ENCODE measurements at regions not wholly inside any gene's neighbourhood (a gene's known extent, or its start where the extent isn't known, plus 50 kb on each side); places are given as distances from the start of the nearest gene placed in this dataset.
"Not testable (repeated sequence)": the region's sequence is repeated elsewhere in the genome, so short reads cannot be mapped to it uniquely, and the experiment has no call there.

GRCh38 chr18:73352546-73352945 is 484.8 kb upstream of the NETO1 start:
- FAIRE-seq (no peak), DNase-seq (no peak), ATAC-seq (no peak)
- intact Hi-C loops (cut with DNase I) = no loop called here
- 18 to 42% methylated on average over 1 of the region's 1 CpG for WGBS, 2 donors
- no peaks in the 10 kb centered on the region for H3K36me3 ChIP-seq
- no peaks in the 10 kb centered on the region for H3K9me3 ChIP-seq
- H3K4me3 ChIP-seq = no peak overlapping the region
- no peaks in the 10 kb centered on the region for H3K4me1 ChIP-seq
- H3K27me3 ChIP-seq = no peaks in the 10 kb centered on the region
- TF ChIP-seq CTCF (IDR thresholded peaks at IDR 0.05) = no peak
- H3K27ac ChIP-seq = no peak overlapping the region

DNA sequence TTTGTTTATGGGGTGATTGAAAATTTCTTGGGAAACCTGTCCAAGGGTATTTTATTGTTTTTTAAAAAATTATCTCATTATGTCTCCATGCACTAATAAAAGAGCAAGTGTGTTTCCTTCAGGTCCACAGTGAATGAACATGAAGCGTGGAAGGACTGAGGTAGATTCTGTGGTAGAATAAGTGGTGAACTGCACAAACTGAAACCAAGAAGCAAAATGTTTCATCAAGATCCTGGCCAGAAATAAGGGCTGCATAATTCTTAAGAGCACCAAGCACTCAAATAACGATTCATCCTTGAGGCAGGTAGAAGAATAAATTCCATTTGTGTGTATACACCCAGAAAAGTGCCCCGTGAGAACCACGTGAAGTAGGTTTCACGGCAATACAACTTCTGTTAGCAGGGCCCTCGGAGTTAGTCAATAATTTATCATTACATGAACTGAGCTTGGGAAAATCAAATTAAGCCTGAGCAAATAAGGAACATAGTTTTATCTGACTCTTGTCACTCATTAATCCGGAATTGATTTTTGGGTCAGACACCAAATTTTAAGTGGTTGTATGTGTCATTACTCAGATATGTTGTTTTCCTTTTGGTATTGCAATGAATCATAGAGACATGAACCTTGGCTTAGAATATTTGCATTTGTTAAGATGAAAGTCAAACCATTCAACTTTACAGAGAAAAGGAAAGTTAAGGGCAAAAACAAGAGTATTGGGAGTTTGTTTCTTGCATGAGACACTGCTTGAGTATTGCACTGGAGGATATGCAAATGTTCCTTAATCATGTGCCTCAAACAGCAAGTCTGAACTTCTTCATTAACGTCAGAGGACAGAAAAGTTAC is 472.6 kb upstream of the NETO1 start:
- Histone ChIP-seq H3K4me1 (peaks cover 0 to 13% (median 0%) of the 10 kb centered on the region in 3 donors), H3K36me3 (no peaks in the 10 kb centered on the region), H3K4me3 (peak overlapping the region in 2 of 4 donors; percentile 1 to 22), H3K9me3 (no peaks in the 10 kb centered on the region), H3K27ac (peak overlapping the region in 1 of 4 donors; percentile 36), H3K27me3 (no peaks in the 10 kb centered on the region)
- no peak for TF ChIP-seq CTCF (IDR thresholded peaks at IDR 0.05)
- DNase-seq (peak in 4 of 6 donors; percentile 13 to 33 (median 25)), ATAC-seq (peak; percentile 78 to 94 (median 84)), FAIRE-seq (no peak)
- intact Hi-C loops (cut with DNase I) = no loop called here
- 12 to 16% methylated on average over 8 of the region's 8 CpGs for WGBS, 2 donors

DNA sequence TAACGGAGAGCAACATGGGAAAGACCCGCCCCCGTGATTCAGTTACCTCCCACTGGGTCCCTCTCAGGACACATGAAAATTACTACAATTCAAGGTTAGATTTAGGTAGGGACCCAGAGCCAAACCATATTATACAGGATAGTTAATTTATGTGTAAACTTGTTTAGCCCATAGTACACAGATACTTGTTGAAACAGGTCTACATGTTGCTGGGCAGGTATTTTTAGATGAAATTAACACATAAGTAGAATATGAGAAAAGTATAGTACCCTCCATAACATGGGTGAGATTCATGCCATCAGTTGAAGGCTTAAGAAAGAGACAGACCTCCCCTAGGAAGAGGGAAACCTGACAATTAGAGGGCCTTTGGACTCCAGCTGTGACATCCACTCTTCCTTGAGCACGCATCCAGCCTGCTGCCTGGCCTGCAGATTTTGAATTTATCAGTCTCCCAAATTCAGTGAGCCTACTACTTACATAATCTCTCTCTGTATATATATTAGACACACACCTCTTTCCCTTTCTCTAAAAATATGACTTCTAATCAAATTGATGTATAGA is 463.5 kb upstream of the NETO1 start:
- Histone ChIP-seq H3K4me1 (no peaks in the 10 kb centered on the region), H3K27me3 (no peaks in the 10 kb centered on the region), H3K4me3 (no peak overlapping the region), H3K9me3 (no peaks in the 10 kb centered on the region), H3K27ac (no peak overlapping the region), H3K36me3 (no peaks in the 10 kb centered on the region)
- no peak for ATAC-seq
- TF ChIP-seq CTCF (IDR thresholded peaks at IDR 0.05) = no peak
- 91 to 95% methylated on average over 4 of the region's 4 CpGs for WGBS, 2 donors
- intact Hi-C loops (cut with DNase I) = no loop called here
- FAIRE-seq = no peak
- no peak for DNase-seq

- WGBS, 2 donors = 73 to 85% methylated on average over 6 of the region's 6 CpGs
- H3K36me3 ChIP-seq; H3K9me3 ChIP-seq; ATAC-seq; DNase-seq; H3K4me3 ChIP-seq; intact Hi-C loops (cut with DNase I); H3K27ac ChIP-seq; H3K4me1 ChIP-seq; FAIRE-seq; H3K27me3 ChIP-seq: not testable (repeated sequence)
Measured at GRCh38 chr18:73330106-73330505, 462.3 kb upstream of the NETO1 start.

DNA sequence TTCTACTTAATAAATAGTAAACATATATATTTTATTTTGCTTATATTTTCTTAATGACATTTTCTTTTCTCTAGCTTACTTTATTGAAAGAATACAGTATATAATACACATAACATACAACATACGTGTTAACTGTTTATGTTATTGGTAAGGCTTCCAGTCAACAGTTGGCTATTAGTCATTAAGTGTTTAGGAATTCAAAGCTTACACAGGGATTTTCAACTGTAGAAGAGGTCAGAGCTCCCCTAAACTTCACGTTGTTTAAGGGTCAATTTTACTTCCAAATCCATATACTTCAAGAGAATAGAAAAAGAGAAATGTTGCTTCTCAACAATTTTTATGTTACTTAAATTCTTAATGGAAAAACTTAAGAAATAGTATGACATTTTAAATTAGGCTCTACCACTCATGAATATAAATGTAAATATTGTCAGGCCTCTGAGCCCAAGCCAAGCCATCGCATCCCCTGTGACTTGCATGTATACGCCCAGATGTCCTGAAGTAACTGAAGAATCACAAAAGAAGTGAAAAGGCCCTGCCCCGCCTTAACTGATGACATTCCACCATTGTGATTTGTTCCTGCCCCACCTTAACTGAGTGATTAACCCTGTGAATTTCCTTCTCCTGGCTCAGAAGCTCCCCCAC is 456.5 kb upstream of the NETO1 start:
- FAIRE-seq; H3K27ac ChIP-seq; ATAC-seq; H3K4me1 ChIP-seq; DNase-seq; H3K9me3 ChIP-seq; H3K27me3 ChIP-seq; H3K36me3 ChIP-seq; H3K4me3 ChIP-seq; intact Hi-C loops (cut with DNase I): not testable (repeated sequence)
- WGBS, 2 donors = 71 to 83% methylated on average over 4 of the region's 5 CpGs
